HG03460 (cell line): ENCODE measurements at regions not wholly inside any gene's neighbourhood (a gene's known extent, or its start where the extent isn't known, plus 50 kb on each side); places are given as distances from the start of the nearest gene placed in this dataset.
"Not testable (repeated sequence)": the region's sequence is repeated elsewhere in the genome, so short reads cannot be mapped to it uniquely, and the experiment has no call there.

Source experiments
- ATAC-seq: cut with Tn5 transposase; IDR thresholded peaks from one replicate; pipeline ENCODE4 v1.9.1; 2021; ENCODE audit not compliant: unreplicated experiment

DNA sequence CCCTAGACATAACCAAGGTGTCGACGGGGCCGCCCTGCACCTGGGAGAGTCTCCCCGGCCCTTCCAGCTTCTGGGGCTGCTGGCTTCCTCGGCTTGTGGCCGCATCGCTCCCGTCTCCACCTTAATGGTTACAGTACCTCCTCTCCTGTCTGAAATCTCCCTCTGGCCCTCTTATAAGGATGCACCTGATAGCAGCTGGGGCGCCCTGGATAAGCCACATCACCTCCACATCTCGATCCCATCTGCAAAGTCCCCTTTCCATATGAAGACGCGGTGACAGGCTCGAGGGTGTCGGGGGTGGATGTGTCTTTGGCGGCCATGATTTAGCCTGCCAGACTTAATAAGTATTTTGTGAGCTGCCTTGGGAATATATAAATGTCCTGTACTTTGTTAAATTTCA, 169.0 kb downstream of the NPIPB11 start:
- ATAC-seq: not testable (repeated sequence)

DNA sequence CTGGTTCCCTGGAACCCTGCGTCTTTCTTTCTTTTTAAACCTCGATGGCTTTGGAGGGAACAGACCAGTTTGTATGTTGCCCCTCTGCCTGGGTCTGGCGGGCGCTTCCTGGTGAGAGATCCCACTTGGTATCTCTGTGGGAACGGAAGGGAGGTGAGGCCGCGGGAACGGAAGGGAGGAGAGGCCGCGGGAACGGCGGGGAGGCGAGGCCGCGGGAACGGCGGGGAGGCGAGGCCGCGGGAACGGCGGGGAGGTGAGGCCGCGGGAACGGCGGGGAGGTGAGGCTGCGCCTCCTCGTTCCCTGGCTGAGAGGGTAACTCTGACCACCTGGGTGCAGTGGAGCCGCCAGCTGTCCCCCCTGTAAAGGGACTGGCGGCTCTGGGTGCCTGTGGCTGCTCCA, 169.5 kb downstream of the NPIPB11 start:
- ATAC-seq: not testable (repeated sequence)

GRCh38 chr16:29235836-29236370, 170.6 kb downstream of the NPIPB11 start:
- not testable (repeated sequence) for ATAC-seq

GRCh38 chr16:29234536-29235275, 171.8 kb downstream of the NPIPB11 start:
- ATAC-seq: not testable (repeated sequence)

DNA sequence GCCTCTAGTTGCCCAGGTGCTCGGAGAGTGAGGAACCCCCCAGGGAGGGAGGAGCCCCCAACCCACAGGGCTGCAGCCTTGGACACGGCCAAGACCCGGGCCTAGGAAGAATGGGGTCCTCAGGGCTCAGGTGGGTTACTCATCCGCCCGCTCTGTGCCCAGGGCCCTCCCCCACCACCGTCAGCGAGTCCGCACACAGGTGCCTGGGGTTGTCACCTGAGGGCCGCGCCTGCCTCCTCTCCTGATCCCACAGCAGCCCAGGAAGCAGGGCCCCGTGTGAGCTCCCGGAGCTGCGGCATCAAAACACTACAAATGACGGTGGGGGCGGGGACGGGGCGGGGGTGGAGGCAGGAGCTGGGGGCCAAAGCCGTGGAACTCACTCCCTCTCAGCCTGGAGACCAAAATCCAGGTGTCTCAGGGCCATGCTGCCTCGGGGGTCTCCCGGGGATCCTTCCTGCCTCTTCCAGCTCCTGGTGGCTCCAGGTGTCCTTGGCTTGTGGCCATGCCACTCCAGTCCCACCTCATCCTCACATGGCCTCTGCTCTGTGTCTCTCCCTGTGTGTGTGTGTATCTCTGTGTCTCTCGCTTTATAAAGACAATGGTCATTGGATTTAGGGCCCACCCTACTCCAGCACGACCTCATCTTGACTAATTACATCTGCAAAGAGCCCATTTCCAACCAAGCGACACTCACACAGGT, 172.7 kb downstream of the NPIPB11 start:
- ATAC-seq: not testable (repeated sequence)

DNA sequence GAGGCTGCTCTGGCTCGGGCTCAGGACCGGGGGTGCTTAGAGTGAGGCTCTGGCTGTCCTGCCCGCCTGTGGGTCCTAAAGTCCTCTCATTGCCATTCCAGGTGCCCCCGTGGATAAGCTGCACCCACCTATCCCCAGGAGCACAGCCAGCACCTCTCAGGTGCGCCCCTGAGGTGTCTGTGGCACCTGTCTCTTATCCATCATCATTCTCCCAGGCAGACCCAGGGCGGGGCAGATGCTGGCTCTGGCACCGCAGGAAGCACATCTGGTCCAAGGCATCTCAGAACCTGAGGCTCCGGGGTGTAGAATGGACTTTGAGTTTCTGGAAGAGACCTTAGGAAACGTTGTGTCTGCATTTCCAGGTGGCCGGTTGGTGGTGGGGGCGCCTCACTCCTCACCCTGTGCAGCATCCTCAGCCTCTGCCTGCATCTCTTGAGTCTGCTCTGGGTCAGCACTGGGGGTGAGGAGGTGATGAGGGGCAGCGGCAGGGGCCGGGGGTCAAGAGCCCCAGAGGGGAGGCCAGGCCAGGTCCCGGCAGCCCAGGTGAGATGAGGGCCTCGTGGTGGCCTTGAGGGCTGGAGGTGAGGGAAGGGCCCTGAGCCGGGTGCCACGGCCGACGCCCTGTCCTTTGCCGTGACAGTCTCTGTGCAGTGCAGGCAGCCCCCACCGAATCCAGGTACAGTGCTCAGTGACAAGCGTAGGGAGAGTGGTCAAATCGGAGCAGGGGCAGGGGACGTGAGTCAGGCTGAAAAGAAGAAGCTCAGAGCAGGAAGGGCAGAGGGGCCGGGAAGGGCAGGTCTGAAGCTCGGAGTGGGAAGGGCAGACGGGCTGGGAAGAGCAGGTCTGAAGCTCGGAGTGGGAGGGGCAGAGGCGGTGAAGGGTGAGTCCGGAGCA, 173.5 kb downstream of the NPIPB11 start:
- no peak for ATAC-seq

- not testable (repeated sequence) for ATAC-seq
These were observed 174.3 kb downstream of the NPIPB11 start for GRCh38 chr16:29232160-29232705.

- ATAC-seq: no peak
These were observed 175.3 kb downstream of the NPIPB11 start for GRCh38 chr16:29231244-29231643.

DNA sequence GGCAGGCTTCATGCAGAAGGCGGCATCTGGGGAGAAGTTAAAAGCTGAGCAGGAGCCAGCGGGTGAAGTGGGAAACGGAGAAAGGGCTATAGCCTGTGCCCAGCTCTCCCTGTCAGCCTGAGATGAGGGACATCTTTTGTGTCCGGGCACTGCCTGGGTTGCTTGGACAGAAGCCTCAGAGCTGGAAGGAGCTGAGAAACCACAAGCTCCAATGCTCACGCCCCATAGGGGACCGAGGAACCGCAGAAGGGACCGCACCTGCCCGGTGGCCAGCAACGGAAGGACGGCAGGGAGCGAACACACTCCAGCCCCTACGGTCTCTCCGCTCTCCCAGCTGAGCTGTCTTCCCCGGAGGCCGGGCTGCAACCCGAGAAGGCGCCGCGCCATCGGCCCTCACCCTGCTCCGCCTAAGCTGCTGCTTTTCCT, 175.8 kb downstream of the NPIPB11 start:
- no peak for ATAC-seq

DNA sequence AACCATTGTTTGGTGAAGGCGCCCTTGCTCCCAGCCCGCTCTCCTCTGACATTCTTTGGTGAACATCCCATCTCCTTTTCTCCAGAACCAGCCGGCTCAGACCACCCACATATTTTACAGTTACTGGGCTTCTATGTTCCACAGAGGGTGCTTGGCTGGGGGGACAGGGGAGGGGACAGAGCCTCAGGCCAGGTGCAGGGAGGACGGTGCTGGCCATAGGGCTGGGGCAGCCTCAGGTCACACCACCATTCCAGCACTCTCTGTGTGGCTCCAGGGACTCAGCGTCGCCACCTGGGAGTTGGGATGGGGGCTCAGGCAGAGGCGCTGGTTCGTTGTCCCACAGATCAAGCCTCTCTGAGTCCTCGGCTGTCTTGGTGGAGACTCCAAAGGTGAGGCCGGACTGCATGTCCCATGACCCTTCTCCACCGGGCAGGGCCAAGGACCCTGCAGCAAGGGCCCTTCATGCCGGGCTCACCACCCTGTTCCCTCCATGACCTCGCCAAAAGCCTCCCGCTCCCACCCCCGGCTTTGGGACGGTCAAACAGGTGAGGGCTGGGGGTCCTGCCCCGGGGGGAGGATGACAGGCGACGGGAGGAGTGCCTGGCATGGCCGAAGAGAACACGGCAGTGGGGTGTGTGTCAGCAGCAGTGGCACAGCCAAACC, 176.4 kb downstream of the NPIPB11 start:
- ATAC-seq: not testable (repeated sequence)

GRCh38 chr16:29229616-29230005, 176.9 kb downstream of the NPIPB11 start:
- not testable (repeated sequence) for ATAC-seq

GRCh38 chr16:29228664-29229611, 177.6 kb downstream of the NPIPB11 start:
- ATAC-seq: not testable (repeated sequence)

DNA sequence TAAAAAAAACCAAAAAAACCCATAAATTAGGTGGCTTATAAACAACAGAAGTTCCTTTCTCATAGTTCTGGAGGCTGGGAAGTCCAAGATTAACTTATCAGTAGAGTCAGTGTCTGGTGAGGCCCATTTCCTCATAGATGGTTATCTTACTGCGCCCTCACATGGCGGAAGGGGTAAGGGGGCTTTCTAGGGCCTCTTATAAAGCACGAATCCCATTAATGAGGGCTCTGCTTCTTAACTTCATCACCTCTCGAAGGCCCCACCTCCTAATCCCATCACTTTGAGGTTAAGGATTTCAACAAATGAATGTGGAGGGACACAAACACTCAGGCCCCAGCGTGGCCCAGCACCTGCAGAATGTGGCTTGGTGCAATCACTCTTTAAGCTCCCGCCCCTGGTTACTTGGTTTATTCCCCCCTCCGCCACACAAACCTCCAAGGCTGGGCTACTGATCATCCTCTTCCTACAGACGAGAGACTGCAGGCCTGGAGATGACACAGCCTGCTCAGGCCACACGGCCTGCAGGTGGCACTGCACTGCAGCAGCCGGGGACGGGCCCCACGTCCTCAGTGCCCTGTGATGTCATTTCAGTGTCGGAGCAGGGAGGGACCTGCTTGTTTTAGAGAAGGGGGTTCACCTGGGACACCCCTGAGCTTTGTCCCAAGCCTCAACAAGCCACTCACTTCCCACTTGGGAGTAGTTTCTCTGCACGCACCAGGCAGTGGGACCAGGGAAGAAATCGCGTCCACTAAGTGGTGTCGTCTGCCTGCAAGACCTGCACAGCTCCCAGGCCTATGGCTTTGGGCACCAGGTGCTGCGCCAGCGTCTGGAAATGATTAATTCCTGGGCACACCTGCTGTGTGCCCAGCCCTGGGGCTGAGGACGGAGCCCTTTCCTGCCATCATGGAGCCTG, 178.5 kb downstream of the NPIPB11 start:
- ATAC-seq: not testable (repeated sequence)

- ATAC-seq: no peak
These were observed 179.7 kb downstream of the NPIPB11 start for GRCh38 chr16:29226782-29227181.

- ATAC-seq: not testable (repeated sequence)
These were observed 181.8 kb downstream of the NPIPB11 start for GRCh38 chr16:29224675-29225074.

- not testable (repeated sequence) for ATAC-seq
These were observed 183.9 kb downstream of the NPIPB11 start for GRCh38 chr16:29222615-29223014.

- ATAC-seq: not testable (repeated sequence)
These were observed 184.5 kb downstream of the NPIPB11 start for GRCh38 chr16:29222008-29222407.
